Lung microvascular endothelial cell (primary cell): ENCODE measurements at regions not wholly inside any gene's neighbourhood (a gene's known extent, or its start where the extent isn't known, plus 50 kb on each side); places are given as distances from the start of the nearest gene placed in this dataset.
"Not testable (repeated sequence)": the region's sequence is repeated elsewhere in the genome, so short reads cannot be mapped to it uniquely, and the experiment has no call there.

Source experiments
- DNase-seq, 2 donors: peaks; one replicate each; pipeline versions ENCODE4 v3.0.0 to v3.0.0-alpha.2; 2010; ENCODE audit warnings: low read depth in 2 of 2

GRCh38 chr6:51139950-51140385, 321.3 kb downstream of the TFAP2B start:
- DNase-seq: no peak

- no peak for DNase-seq
These were observed 322.4 kb downstream of the TFAP2B start for GRCh38 chr6:51141080-51141479.

GRCh38 chr6:51147756-51148155, 329.1 kb downstream of the TFAP2B start:
- no peak for DNase-seq

- no peak for DNase-seq
These were observed 333.9 kb downstream of the TFAP2B start for GRCh38 chr6:51152594-51152993.

- DNase-seq: no peak
These were observed 334.4 kb downstream of the TFAP2B start for GRCh38 chr6:51153109-51153508.

- not testable (repeated sequence) for DNase-seq
These were observed 336.3 kb downstream of the TFAP2B start for GRCh38 chr6:51154925-51155324.

- DNase-seq: not testable (repeated sequence)
These were observed 340.6 kb downstream of the TFAP2B start for GRCh38 chr6:51159260-51159659.

GRCh38 chr6:51161752-51162151, 343.1 kb downstream of the TFAP2B start:
- DNase-seq: no peak

GRCh38 chr6:51163843-51164529, 345.3 kb downstream of the TFAP2B start:
- no peak for DNase-seq

GRCh38 chr6:51166914-51167313, 348.2 kb downstream of the TFAP2B start:
- DNase-seq: no peak

GRCh38 chr6:51167468-51167867, 348.8 kb downstream of the TFAP2B start:
- no peak for DNase-seq

- DNase-seq: no peak
These were observed 364.2 kb downstream of the TFAP2B start for GRCh38 chr6:51182827-51183226.

- DNase-seq: no peak
These were observed 365.4 kb downstream of the TFAP2B start for GRCh38 chr6:51184046-51184445.

GRCh38 chr6:51193163-51193562, 374.5 kb downstream of the TFAP2B start:
- not testable (repeated sequence) for DNase-seq

- no peak for DNase-seq
These were observed 380.5 kb downstream of the TFAP2B start for GRCh38 chr6:51199105-51199552.

GRCh38 chr6:51199733-51200260, 381.1 kb downstream of the TFAP2B start:
- DNase-seq: no peak

- DNase-seq: no peak
These were observed 382.0 kb downstream of the TFAP2B start for GRCh38 chr6:51200676-51201075.

- DNase-seq: not testable (repeated sequence)
These were observed 384.0 kb downstream of the TFAP2B start for GRCh38 chr6:51202653-51203052.

GRCh38 chr6:51203504-51203903, 384.8 kb downstream of the TFAP2B start:
- no peak for DNase-seq

- DNase-seq: not testable (repeated sequence)
These were observed 388.0 kb downstream of the TFAP2B start for GRCh38 chr6:51206686-51207085.

- no peak for DNase-seq
These were observed 391.0 kb downstream of the TFAP2B start for GRCh38 chr6:51209651-51210050.

- no peak for DNase-seq
These were observed 395.1 kb downstream of the TFAP2B start for GRCh38 chr6:51213811-51214210.

GRCh38 chr6:51214442-51214841, 395.8 kb downstream of the TFAP2B start:
- DNase-seq: no peak
